22Rv1 (cell line): ENCODE measurements at regions not wholly inside any gene's neighbourhood (a gene's known extent, or its start where the extent isn't known, plus 50 kb on each side); places are given as distances from the start of the nearest gene placed in this dataset.

Experiments used
- ZFX ChIP-seq: fragments of 450-650 bp; IDR thresholded peaks from 2 replicates; pipeline ENCODE4 v1.6.1; 2017; ENCODE audit warnings: antibody characterized with exemption, borderline replicate concordance
- TF ChIP-seq, protein P1 (sequence below): fragments of 450-650 bp; IDR thresholded peaks from 2 replicates; pipeline ENCODE4 v1.5.1; 2017; ENCODE audit warnings: mild to moderate bottlenecking

DNA sequence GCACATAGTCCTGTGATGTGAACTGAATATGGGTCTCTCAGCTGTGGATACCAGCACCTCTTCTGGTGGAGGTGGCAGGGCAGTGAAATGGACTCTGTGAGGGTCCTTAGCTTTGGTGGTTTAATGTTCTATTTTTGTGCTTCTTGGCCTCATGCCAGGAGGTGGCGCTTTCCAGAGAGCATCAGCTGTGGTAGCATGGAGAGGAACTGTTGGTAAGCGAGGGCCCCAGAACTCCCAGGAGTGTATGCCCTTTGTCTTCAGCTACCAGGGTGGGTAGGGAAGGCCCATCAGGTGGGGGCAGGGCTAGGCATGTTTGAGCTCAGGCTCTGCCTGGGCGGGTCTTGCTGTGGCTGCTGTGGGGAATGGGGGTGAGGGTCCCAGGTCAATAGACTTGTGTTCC lies 241.7 kb downstream of the AEBP2 start:
- TF ChIP-seq, protein P1, sequence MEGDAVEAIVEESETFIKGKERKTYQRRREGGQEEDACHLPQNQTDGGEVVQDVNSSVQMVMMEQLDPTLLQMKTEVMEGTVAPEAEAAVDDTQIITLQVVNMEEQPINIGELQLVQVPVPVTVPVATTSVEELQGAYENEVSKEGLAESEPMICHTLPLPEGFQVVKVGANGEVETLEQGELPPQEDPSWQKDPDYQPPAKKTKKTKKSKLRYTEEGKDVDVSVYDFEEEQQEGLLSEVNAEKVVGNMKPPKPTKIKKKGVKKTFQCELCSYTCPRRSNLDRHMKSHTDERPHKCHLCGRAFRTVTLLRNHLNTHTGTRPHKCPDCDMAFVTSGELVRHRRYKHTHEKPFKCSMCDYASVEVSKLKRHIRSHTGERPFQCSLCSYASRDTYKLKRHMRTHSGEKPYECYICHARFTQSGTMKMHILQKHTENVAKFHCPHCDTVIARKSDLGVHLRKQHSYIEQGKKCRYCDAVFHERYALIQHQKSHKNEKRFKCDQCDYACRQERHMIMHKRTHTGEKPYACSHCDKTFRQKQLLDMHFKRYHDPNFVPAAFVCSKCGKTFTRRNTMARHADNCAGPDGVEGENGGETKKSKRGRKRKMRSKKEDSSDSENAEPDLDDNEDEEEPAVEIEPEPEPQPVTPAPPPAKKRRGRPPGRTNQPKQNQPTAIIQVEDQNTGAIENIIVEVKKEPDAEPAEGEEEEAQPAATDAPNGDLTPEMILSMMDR, result no peak
- no peak for TF ChIP-seq ZFX
